ENCODE measurements at regions not wholly inside any gene's neighbourhood (a gene's known extent, or its start where the extent isn't known, plus 50 kb on each side); places are given as distances from the start of the nearest gene placed in this dataset.

- no peak for ATAC-seq
- intact Hi-C loops (cut with micrococcal nuclease) (no loop called here), in situ Hi-C loops (cut with MboI) (no loop called here)
- TF ChIP-seq ZNF175 (CRISPR knock-in tag; IDR thresholded peaks at IDR 0.05; ENCODE audit: low read depth) (no peak), ZNF75A (CRISPR knock-in tag; IDR thresholded peaks at IDR 0.05) (no peak), GMEB1 (CRISPR knock-in tag; IDR thresholded peaks at IDR 0.05) (no peak), ZNF134 (CRISPR knock-in tag; conservative IDR thresholded peaks at IDR 0.05) (no peak), NFXL1 (CRISPR knock-in tag; IDR thresholded peaks at IDR 0.05) (no peak), SMARCA4 (IDR thresholded peaks at IDR 0.05) (no peak), ZEB2 (IDR thresholded peaks at IDR 0.05) (no peak), ZNF354B (CRISPR knock-in tag; IDR thresholded peaks at IDR 0.05) (no peak), KDM1A (IDR thresholded peaks at IDR 0.05) (no peak), ESRRB (CRISPR knock-in tag; IDR thresholded peaks at IDR 0.05; ENCODE audit: borderline replicate concordance) (no peak), GABPB2 (CRISPR knock-in tag; conservative IDR thresholded peaks at IDR 0.05) (no peak), ZNF717 (CRISPR knock-in tag; IDR thresholded peaks at IDR 0.05) (no peak), PTBP1 (IDR thresholded peaks at IDR 0.05; ENCODE audit: low read depth, low read length) (no peak), RCOR1 (IDR thresholded peaks at IDR 0.05; ENCODE audit: borderline replicate concordance in 1 of 2, low read depth in 2 of 2, low read length in 2 of 2) (no peak), MTA1 (IDR thresholded peaks at IDR 0.05; ENCODE audit: borderline replicate concordance) (no peak), SRSF1 (IDR thresholded peaks at IDR 0.05; ENCODE audit: low read depth, low read length) (no peak), ZKSCAN8 (CRISPR knock-in tag; IDR thresholded peaks at IDR 0.05) (no peak), MAFF (IDR thresholded peaks at IDR 0.05; ENCODE audit: low read length) (no peak)
- TF ChIP-seq, protein P1, sequence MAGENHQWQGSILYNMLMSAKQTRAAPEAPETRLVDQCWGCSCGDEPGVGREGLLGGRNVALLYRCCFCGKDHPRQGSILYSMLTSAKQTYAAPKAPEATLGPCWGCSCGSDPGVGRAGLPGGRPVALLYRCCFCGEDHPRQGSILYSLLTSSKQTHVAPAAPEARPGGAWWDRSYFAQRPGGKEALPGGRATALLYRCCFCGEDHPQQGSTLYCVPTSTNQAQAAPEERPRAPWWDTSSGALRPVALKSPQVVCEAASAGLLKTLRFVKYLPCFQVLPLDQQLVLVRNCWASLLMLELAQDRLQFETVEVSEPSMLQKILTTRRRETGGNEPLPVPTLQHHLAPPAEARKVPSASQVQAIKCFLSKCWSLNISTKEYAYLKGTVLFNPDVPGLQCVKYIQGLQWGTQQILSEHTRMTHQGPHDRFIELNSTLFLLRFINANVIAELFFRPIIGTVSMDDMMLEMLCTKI (IDR thresholded peaks at IDR 0.05; ENCODE audit: partially characterized antibody) = no peak
- Histone ChIP-seq H3K4me2 (ENCODE audit: insufficient read depth, low read length) (no peak overlapping the region), H3K36me3 (ENCODE audit: control insufficient read depth, insufficient read depth, low read length) (no peaks in the 10 kb centered on the region), H2AFZ (ENCODE audit: low read depth, low read length) (no peak overlapping the region), H3K4me3 (no peak overlapping the region), H3K4me1 (replicated peaks in 1 of 2; ENCODE audit: control insufficient read depth in 2 of 2, insufficient read depth in 2 of 2, low read length in 2 of 2) (no peaks in the 10 kb centered on the region; a peak in 1 of 5 replicates), H3K79me2 (ENCODE audit: control insufficient read depth, insufficient read depth, low read length) (no peaks in the 10 kb centered on the region), H4K20me1 (replicated peaks; ENCODE audit: control insufficient read depth, insufficient read depth, low read length) (no peaks in the 10 kb centered on the region), H3K9me3 (replicated peaks; ENCODE audit: control insufficient read depth, insufficient read depth, low read depth, low read length) (no peaks in the 10 kb centered on the region), H3K9ac (ENCODE audit: insufficient read depth in 1 of 2, low read depth in 2 of 2, low read length in 2 of 2) (no peak overlapping the region), H3K9me1 (ENCODE audit: control insufficient read depth, insufficient read depth, low read length) (no peaks in the 10 kb centered on the region), H3K27ac (ENCODE audit: extremely low read depth, low read depth, low read length) (no peak overlapping the region), H3K27me3 (ENCODE audit: control insufficient read depth in 2 of 2, insufficient read depth in 2 of 2, low read length in 2 of 2) (peaks cover 9 to 48% of the 10 kb centered on the region in 2 experiments; a peak in 4 of 5 replicates)
- ChIA-PET CTCF (ENCODE audit: low intra/inter-chr PET ratio) (no interaction called here), POLR2A (interaction anchor here (0.8 kb wide), 1 partner anchor 13 kb away, joined by 3 read pairs; no protein-coding TSS in a partner anchor)
- DNase-seq (ENCODE audit: extremely low read depth in 1 of 4, low spot score in 3 of 4) = no peak
- WGBS (ENCODE audit: insufficient coverage, low coverage, missing lambda C conversion rate) = 4% methylated on average over 12 of the region's 13 CpGs
- BruUV-seq (replicated peaks) = no TSS peak
- FAIRE-seq = no peak
Observed at GRCh38 chr20:23287354-23288190, 63.0 kb upstream of the NXT1 start.
